HepG2 (cell line): ENCODE measurements at regions not wholly inside any gene's neighbourhood (a gene's known extent, or its start where the extent isn't known, plus 50 kb on each side); places are given as distances from the start of the nearest gene placed in this dataset.

Experiments used
- ATAC-seq: fragments of 200-7000 bp; cut with Tn5 transposase; 3 replicates; pipeline ENCODE4 v1.9.1; 2020; ENCODE audit warnings: mild to moderate bottlenecking, moderate library complexity
- BruUV-seq: library from RNA; stranded (reverse); fragments of 400-500 nt; replicated peaks from 2 replicates; lab custom pipeline; 2021; lab: Mats Ljungman, UMichigan
- CTCF ChIA-PET: fragments of 300-600 bp; formaldehyde crosslinking; extraction: SDS; loops from one replicate; lab custom pipeline; 2021; ENCODE audit warnings: low total read pairs, inconsistent platforms, low intra/inter-chr PET ratio; lab: Yijun Ruan, JAX
- POLR2A ChIA-PET: fragments of 350-600 bp; sonication (Branson Sonifier 250); formaldehyde crosslinking; loops from one replicate; lab custom pipeline; 2020; ENCODE audit warnings: antibody characterized with exemption, inconsistent platforms; lab: Yijun Ruan, JAX
- DNase-seq: peaks from one replicate; pipeline ENCODE4 v3.0.0-alpha.2; 2015; ENCODE audit warnings: low spot score
- FAIRE-seq: peaks from 3 replicates; lab custom pipeline; 2011; peaks lifted over from hg19 to GRCh38; lab: Jason Lieb, UNC
- H2AFZ ChIP-seq: one replicate; pipeline ENCODE4 v1.6.1; 2011; ENCODE audit warnings: low read length, inconsistent platforms
- H3K27ac ChIP-seq: fragments of 300-600 bp; 3 replicates; pipeline ENCODE4 v1.8.0; 2011; ENCODE audit warnings: mixed run types, mild to moderate bottlenecking, mixed read lengths, low read length, inconsistent platforms; ENCODE audit not compliant: insufficient read depth; ENCODE audit errors: extremely low read length
- H3K27me3 ChIP-seq, 2 experiments: fragments of 200-600 bp in 1 of 2; 2 replicates in 1 of 2; 3 replicates in 1 of 2; pipeline versions ENCODE4 v1.6.0 to v1.8.0; 2011; ENCODE audit warnings: low read length in 2 of 2, mild to moderate bottlenecking in 2 of 2, moderate library complexity in 2 of 2, inconsistent platforms in 1 of 2; ENCODE audit not compliant: insufficient read depth in 2 of 2, control insufficient read depth in 1 of 2
- H3K36me3 ChIP-seq, 2 experiments: fragments of 200-600 bp in 1 of 2; replicated peaks in 1 of 2; 2 replicates in 1 of 2; 3 replicates in 1 of 2; pipeline versions ENCODE4 v1.5.1 to v1.8.0; 2011; ENCODE audit warnings: low read length in 2 of 2, inconsistent platforms in 1 of 2; ENCODE audit not compliant: insufficient read depth in 2 of 2, control insufficient read depth in 1 of 2
- H3K4me1 ChIP-seq: 2 replicates; pipeline ENCODE4 v1.5.1; 2012; ENCODE audit warnings: low read length, inconsistent platforms; ENCODE audit not compliant: insufficient read depth
- H3K4me2 ChIP-seq: 2 replicates; pipeline ENCODE4 v1.6.0; 2011; ENCODE audit warnings: low read depth, low read length, inconsistent platforms
- H3K4me3 ChIP-seq, 3 experiments: fragments of 200-600 bp in 1 of 3; sonication (generic), shearing (Covaris generic) in 1 of 3; replicated peaks in 1 of 3; 2 replicates each; pipeline ENCODE4 v1.5.1; 2011 to 2016; ENCODE audit warnings: low read length in 3 of 3, inconsistent platforms in 2 of 3, low read depth in 2 of 3, mild to moderate bottlenecking in 2 of 3, control low read depth in 1 of 3, mixed read lengths in 1 of 3; ENCODE audit not compliant: insufficient read depth in 1 of 3
- H3K79me2 ChIP-seq: one replicate; pipeline ENCODE4 v1.6.1; 2011; ENCODE audit warnings: low read length, inconsistent platforms; ENCODE audit not compliant: insufficient read depth
- H3K9ac ChIP-seq: 2 replicates; pipeline ENCODE4 v1.6.0; 2011; ENCODE audit warnings: mild to moderate bottlenecking, low read depth, low read length, inconsistent platforms; ENCODE audit not compliant: insufficient read depth
- H3K9me3 ChIP-seq: 2 replicates; pipeline ENCODE4 v1.5.1; 2012; ENCODE audit warnings: mild to moderate bottlenecking, low read length
- H4K20me1 ChIP-seq: 2 replicates; pipeline ENCODE4 v1.6.0; 2011; ENCODE audit warnings: inconsistent platforms, mild to moderate bottlenecking, low read length, moderate library complexity; ENCODE audit not compliant: insufficient read depth
- ZNF224 ChIP-seq: sonication (generic); formaldehyde crosslinking; IDR thresholded peaks from 2 replicates; pipeline ENCODE4 v1.5.0; 2020; ENCODE audit warnings: mild to moderate bottlenecking, missing genetic modification reagents
- ZNF230 ChIP-seq: sonication (generic); formaldehyde crosslinking; IDR thresholded peaks from 2 replicates; pipeline ENCODE4 v1.4.0; 2020; ENCODE audit warnings: mild to moderate bottlenecking, missing genetic modification reagents
- ZNF501 ChIP-seq: sonication (generic); formaldehyde crosslinking; IDR thresholded peaks from 2 replicates; pipeline ENCODE4 v1.5.1; 2020; ENCODE audit warnings: mild to moderate bottlenecking, moderate library complexity, missing genetic modification reagents
- ZNF503 ChIP-seq: sonication (generic); formaldehyde crosslinking; IDR thresholded peaks from 2 replicates; pipeline ENCODE4 v1.4.0; 2020; ENCODE audit warnings: missing genetic modification reagents
- ZNF547 ChIP-seq: sonication (generic); formaldehyde crosslinking; IDR thresholded peaks from 2 replicates; pipeline ENCODE4 v1.5.1; 2020; ENCODE audit warnings: mild to moderate bottlenecking, missing genetic modification reagents
- WGBS: methylation state at CpG from one replicate; pipeline ENCODE4 v1.1.6; 2017; ENCODE audit warnings: low lambda C conversion rate; 5-methylcytosine and 5-hydroxymethylcytosine counted together
- in situ Hi-C: cut with HindIII; loops from 2 replicates; pipeline ENCODE4 v1.10.0; 2017; ENCODE audit warnings: low pct_unique_long_range_greater_than_20kb; ENCODE audit not compliant: extremely low pct_ligation_motif_present
- intact Hi-C: fragments of 100-400 bp; cut with micrococcal nuclease; formaldehyde crosslinking; loops from one replicate; pipeline ENCODE4 v1.10.0; 2022; ENCODE audit not compliant: unreplicated experiment

- Histone ChIP-seq H3K4me1 (no peaks in the 10 kb centered on the region), H3K9me3 (peaks cover 74% of the 10 kb centered on the region), H2AFZ (no peak overlapping the region), H3K27me3 (no peaks in the 10 kb centered on the region), H3K27ac (no peak overlapping the region), H3K36me3 (no peaks in the 10 kb centered on the region), H3K4me2 (no peak overlapping the region), H3K9ac (no peak overlapping the region), H3K79me2 (no peaks in the 10 kb centered on the region), H3K4me3 (no peak overlapping the region), H4K20me1 (no peaks in the 10 kb centered on the region)
- 2% methylated on average over 2 of the region's 2 CpGs for WGBS
- no peak for TF ChIP-seq ZNF501 (CRISPR knock-in tag)
- DNase-seq = no peak
- ChIA-PET POLR2A (no interaction called here), CTCF (no interaction called here)
- FAIRE-seq = no peak
- intact Hi-C loops (no loop called here), in situ Hi-C loops (no loop called here)
- BruUV-seq = no TSS peak
- no peak for ATAC-seq
These were observed 731.5 kb downstream of the XPNPEP1 start for GRCh38 chr10:109191823-109192222.

GRCh38 chr10:109191341-109191740 is 732.0 kb downstream of the XPNPEP1 start:
- ATAC-seq (no peak), FAIRE-seq (no peak), DNase-seq (no peak)
- intact Hi-C loops (no loop called here), in situ Hi-C loops (no loop called here)
- Histone ChIP-seq H4K20me1 (no peaks in the 10 kb centered on the region), H3K9ac (no peak overlapping the region), H3K9me3 (peaks cover 74% of the 10 kb centered on the region), H3K4me3 (no peak overlapping the region), H2AFZ (no peak overlapping the region), H3K27ac (no peak overlapping the region), H3K27me3 (no peaks in the 10 kb centered on the region), H3K4me2 (no peak overlapping the region), H3K4me1 (no peaks in the 10 kb centered on the region), H3K36me3 (no peaks in the 10 kb centered on the region), H3K79me2 (no peaks in the 10 kb centered on the region)
- no TSS peak for BruUV-seq
- POLR2A ChIA-PET = no interaction called here
- TF ChIP-seq ZNF224 (CRISPR knock-in tag) (no peak), ZNF503 (CRISPR knock-in tag) (no peak), ZNF547 (no peak), ZNF230 (no peak)
- CTCF ChIA-PET = no interaction called here
- 25% methylated on average over 5 of the region's 5 CpGs for WGBS
